Left forelimb (tissue), 1 donor: ENCODE measurements at regions not wholly inside any gene's neighbourhood (a gene's known extent, or its start where the extent isn't known, plus 50 kb on each side); places are given as distances from the start of the nearest gene placed in this dataset.
"Not testable (repeated sequence)": the region's sequence is repeated elsewhere in the genome, so short reads cannot be mapped to it uniquely, and the experiment has no call there.

Experiments used
- DNase-seq: peaks from one replicate; pipeline ENCODE4 v3.0.0-alpha.2; 2018; ENCODE audit warnings: low spot score

- no peak for DNase-seq
Measured at GRCh38 chr5:44048276-44048984, 340.8 kb downstream of the FGF10 start.

- no peak for DNase-seq
Measured at GRCh38 chr5:44046619-44047364, 342.4 kb downstream of the FGF10 start.

GRCh38 chr5:44044549-44044948 is 344.7 kb downstream of the FGF10 start:
- DNase-seq, result not testable (repeated sequence)

GRCh38 chr5:44028226-44028625 is 361.0 kb downstream of the FGF10 start:
- no peak for DNase-seq

GRCh38 chr5:44022622-44023021 is 366.6 kb downstream of the FGF10 start:
- DNase-seq, result no peak

GRCh38 chr5:44011518-44011917 is 377.7 kb downstream of the FGF10 start:
- no peak for DNase-seq

GRCh38 chr5:44002381-44002901 is 386.8 kb downstream of the FGF10 start:
- DNase-seq, result no peak

GRCh38 chr5:44001675-44002380 is 387.4 kb downstream of the FGF10 start:
- no peak for DNase-seq

- no peak for DNase-seq
Measured at GRCh38 chr5:44001236-44001635, 388.0 kb downstream of the FGF10 start.

- no peak for DNase-seq
Measured at GRCh38 chr5:43997647-43998272, 391.5 kb downstream of the FGF10 start.

- no peak for DNase-seq
Measured at GRCh38 chr5:43996221-43996620, 393.0 kb downstream of the FGF10 start.

GRCh38 chr5:43994352-43994708 is 391.4 kb downstream of the NNT start:
- DNase-seq, result no peak

- DNase-seq, result no peak
Measured at GRCh38 chr5:43993634-43994351, 390.8 kb downstream of the NNT start.

- no peak for DNase-seq
Measured at GRCh38 chr5:43985411-43985810, 382.4 kb downstream of the NNT start.

GRCh38 chr5:43981556-43981955 is 378.6 kb downstream of the NNT start:
- no peak for DNase-seq

- no peak for DNase-seq
Measured at GRCh38 chr5:43973908-43974307, 370.9 kb downstream of the NNT start.

GRCh38 chr5:43973318-43973717 is 370.3 kb downstream of the NNT start:
- DNase-seq, result no peak

- DNase-seq, result no peak
Measured at GRCh38 chr5:43967165-43967564, 364.2 kb downstream of the NNT start.

GRCh38 chr5:43959144-43959543 is 356.2 kb downstream of the NNT start:
- DNase-seq, result no peak

- no peak for DNase-seq
Measured at GRCh38 chr5:43947935-43948334, 345.0 kb downstream of the NNT start.

- no peak for DNase-seq
Measured at GRCh38 chr5:43941806-43942205, 338.8 kb downstream of the NNT start.

- no peak for DNase-seq
Measured at GRCh38 chr5:43940562-43940961, 337.6 kb downstream of the NNT start.
